ENCODE measurements at regions not wholly inside any gene's neighbourhood (a gene's known extent, or its start where the extent isn't known, plus 50 kb on each side); places are given as distances from the start of the nearest gene placed in this dataset.
"Not testable (repeated sequence)": the region's sequence is repeated elsewhere in the genome, so short reads cannot be mapped to it uniquely, and the experiment has no call there.

GRCh38 chr10:30549134-30549687 lies 80.3 kb downstream of the LYZL2 start:
- not testable (repeated sequence) for TF ChIP-seq CTCF (IDR thresholded peaks at IDR 0.05; ENCODE audit: extremely low read depth in 1 of 2, insufficient read depth in 1 of 2, low read depth in 1 of 2, low read length in 2 of 2); GATA2 (IDR thresholded peaks at IDR 0.05; ENCODE audit: insufficient read depth, insufficient read length, low read depth, low read length); EZH2 (IDR thresholded peaks at IDR 0.05; ENCODE audit: borderline replicate concordance, low read depth, low read length, severe bottlenecking); POLR2A (IDR thresholded peaks at IDR 0.05; ENCODE audit: low read depth, low read length); POLR2AphosphoS5 (IDR thresholded peaks at IDR 0.05; ENCODE audit: insufficient read depth, low read depth, low read length); MAX (IDR thresholded peaks at IDR 0.05; ENCODE audit: insufficient read depth, insufficient read length); JUN (IDR thresholded peaks at IDR 0.05; ENCODE audit: borderline replicate concordance, insufficient read depth, insufficient read length, low read depth); FOS (IDR thresholded peaks at IDR 0.05; ENCODE audit: borderline replicate concordance, insufficient read depth, low read length)
